ENCODE measurements at regions not wholly inside any gene's neighbourhood (a gene's known extent, or its start where the extent isn't known, plus 50 kb on each side); places are given as distances from the start of the nearest gene placed in this dataset.
"Not testable (repeated sequence)": the region's sequence is repeated elsewhere in the genome, so short reads cannot be mapped to it uniquely, and the experiment has no call there.

DNA sequence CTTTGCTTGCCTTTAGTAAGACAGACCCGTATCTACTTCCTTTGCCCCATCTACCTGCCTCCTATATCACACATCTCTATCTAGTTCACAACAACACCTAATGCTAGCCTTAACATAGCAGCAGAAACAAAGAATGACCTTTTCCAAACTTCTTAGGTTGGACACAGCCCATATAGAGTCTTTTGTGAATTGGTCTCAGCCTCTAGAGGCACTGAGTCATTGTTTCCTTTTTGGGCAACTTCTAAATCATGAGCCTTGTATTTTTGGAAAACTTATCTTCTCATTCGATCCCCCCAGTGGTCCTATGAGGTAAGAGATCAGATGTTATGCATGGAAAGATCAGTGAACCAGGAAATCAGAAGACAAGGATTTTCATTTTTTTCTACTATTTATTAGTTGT lies 679.4 kb upstream of the USP24 start:
- no peak for DNase-seq

DNA sequence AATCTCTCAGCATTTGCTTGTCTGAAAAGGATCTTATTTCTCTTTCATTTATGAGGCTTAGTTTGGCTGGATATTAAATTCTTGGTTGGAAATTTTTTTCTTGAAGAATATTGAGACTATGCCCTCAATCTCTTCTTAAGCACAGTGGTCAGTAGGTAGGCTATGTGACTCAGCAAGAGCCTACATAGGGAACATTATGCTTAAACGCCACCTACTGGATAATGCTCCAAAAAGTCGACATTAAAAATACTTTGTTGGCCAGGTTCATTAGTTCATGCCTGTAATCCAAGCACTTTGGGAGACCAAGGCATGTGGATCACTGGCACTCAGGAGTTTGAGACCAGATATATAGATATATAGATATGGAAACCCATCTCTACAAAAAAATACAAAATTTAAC lies 678.0 kb upstream of the USP24 start:
- DNase-seq, result no peak

DNA sequence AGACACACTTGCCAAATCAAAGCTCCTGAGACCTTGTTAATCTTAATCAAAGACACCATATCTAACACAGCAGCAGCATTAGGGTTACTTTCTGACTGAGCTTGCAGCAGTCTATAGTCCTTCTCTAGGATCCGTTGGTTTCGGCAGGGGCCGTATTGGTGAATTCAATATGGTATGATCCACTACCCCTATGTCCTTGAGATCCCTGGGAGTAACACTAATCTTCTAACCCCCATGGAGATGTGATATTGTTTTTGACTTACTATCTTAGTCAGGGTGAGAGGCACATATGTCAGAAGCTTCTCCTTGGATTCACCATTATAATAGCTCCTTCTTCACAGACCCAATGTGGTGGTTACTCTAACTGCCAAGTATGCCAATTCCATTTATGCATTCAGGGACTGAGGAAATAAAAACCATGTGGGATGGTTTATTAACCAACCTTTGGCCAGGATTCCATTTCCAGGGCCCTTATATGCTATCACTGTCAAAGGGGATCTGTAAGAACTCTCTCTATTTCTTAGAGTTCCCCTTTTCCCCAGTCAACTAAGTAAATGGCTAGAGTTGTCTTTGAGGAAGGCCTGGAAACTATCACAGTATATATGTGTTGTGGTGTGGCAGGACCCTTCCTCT lies 673.6 kb upstream of the USP24 start:
- DNase-seq, result no peak

DNA sequence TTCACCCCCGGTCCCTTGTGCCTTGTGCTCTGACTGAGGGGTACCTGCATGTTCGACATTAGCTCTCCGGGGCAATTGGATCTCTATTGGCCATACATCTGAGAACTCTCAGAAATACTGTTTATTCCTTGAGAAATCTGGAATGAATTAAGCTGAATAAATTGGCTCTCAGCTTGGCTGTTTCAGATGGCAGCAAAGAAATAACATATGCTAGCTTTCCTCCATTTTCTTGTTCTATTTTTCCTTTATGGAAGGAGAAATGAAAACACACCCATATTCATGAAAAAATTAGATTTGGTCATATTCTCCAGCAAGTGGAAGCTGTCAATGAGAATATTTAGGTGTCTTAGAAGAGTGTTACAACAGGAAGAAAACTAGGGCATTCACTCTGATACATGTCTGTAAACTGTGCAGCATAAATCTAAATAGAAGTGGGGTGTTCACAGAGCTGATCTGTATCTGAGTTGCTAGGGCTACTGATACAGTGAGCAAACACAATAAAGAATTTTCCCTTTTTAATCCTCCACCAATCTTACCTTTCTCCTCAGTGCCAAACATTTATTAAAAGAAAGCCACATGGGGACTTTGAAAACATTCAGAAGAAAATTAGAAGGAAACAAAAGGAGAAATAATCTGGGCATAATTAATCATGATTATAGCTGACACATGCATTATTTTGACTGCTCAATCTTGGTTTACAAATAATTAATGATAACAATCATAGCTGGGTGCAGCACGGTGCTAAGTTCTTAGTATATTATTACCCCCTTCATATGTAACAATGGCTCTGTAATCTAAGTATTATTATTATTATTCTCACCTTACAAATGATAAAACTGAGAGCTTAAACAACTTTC lies 671.9 kb upstream of the USP24 start:
- no peak for DNase-seq

DNA sequence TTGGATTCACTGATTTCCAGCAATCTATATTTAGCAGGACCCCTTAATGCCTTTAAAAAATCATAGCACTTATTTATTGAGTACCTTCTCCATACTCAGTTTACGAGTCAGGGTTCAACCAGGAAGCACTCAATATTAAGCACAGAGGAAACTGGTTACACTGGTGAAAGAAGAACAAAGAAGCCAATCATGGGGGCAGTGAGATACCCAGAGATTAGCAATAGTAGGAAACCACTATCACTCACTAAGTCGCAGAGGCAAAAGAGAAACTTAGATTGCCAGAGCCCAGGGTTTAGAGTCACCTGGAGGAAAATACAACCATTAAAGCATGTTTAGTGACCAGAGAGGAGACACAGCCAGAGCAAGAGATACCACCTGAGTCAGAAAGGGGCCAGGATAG lies 670.5 kb upstream of the USP24 start:
- no peak for DNase-seq

DNA sequence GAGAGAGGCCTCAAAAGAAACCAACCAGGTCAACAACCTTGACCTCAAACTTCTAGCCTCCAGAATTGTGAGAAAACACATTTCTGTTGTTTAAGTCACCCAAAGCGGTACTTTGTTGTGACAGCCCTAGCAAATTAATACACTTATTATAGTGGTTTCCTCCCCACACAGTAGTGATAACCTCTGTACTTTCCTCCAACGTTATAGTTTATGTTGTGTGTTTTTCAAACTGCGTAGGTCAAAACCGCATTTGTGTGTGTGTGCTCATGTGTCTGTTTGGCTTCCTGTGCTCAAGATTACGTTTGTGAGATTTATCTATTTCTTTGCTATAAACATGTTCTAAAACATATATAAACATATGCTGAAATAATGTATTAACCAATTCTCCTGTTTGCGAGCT lies 667.8 kb upstream of the USP24 start:
- DNase-seq, result no peak

DNA sequence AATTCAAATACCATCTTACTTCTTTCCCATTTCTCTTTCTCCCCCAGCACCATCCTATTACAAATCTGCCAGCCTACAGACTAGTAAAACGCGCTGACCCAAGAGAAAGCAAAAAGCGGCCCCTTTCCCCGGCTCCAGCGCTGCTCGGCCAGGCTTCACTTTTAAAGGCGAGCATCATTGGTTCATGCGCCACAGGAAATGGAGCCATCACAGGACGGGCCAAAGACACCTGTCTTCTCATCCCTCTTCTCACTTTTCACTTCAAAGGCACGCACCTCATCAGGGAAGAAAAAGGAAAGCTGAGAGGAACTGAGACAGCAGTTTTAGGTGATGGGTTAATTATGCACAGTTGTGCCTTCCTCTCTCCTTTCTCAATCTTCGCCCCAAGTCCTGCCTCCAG lies 664.2 kb upstream of the USP24 start:
- DNase-seq, result no peak

DNA sequence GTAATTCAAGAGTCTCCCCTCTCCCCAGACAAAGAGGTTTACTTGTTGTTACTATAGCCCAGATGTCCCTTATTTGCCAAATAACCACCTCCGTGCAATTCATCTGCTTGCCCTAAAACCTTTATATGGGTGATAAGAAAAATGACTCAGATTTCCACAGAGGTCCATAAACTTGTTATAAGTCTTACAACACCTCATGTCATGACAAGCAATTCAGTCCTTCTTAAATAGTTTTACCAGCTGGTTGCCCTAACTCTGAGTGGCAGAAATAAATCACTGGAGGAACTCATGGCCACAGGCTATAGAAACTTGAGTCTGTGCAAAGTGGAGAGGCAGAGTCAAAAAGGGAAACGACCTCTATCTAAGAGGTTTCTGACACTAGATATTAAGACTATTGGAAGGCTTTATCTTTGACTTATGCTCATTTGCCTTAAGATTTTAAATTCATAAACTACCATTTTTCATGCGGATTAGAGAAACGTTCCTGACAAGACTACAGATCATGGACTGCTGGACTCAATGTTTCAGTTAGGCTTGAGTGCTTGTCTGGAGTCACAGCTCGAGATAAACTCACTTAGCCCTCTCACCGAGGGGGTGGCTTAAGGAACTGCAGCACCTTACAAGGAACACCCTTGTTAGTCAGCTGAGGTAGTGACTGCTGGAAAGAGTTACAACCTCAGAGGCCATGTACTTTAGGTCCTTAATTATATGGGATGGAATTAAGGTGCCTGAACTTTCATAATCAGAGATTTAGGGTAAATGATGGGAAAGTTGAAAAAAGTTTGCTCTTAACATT lies 662.5 kb upstream of the USP24 start:
- DNase-seq, result no peak

DNA sequence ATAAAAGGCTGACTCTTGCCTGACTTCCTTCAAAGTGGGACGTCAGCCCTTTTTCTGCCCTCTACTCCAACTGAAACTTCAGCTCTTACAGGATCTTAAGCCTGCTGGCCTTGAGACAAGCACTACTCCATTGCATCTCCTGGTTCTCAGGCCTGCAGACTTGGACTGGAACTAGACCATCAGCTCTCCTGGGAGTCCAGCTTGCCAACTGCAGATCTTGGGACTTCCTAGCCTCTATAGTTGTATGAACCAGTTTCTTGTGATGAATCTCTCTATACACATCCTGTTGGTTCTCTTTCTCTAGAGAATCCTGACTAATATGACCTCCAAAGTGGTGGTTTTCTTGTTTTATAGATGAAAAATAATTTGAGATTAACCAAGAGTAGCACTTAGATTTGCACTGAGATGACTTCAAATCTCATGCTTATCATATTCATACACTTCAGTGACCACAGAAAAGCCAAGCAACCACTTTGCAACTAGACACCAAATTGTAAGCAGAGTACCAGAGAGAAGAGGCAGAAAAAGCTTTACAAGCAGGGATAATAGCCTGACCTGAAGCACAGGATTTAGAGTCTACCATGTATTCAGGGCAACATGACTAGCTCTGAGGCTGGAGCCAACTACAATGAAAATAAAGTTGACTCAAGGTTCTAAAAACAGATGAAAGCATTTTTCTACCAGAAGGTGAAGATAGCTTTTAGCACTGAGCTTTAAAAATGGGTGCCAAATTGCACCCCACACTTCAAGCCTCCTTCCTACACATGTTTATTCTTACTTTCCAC lies 661.3 kb upstream of the USP24 start:
- DNase-seq, result no peak

DNA sequence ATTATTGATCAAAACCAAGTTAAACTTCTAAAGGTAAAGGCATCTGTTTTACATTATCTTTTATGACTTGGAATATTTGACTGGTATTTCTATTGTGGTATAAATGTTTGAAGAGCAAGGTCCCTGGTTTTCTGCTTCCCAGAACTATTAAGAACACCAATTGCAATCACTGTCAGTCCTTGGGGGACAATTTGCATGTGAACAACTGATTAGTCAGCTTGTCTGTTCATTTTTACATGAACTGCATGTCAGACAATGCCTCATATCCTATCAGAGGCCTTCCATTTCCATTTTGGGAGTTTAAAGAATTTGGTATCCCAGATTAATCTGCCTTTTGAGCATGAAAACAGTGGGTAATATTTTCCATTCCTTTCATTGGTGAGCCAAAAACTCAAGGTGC lies 654.9 kb upstream of the USP24 start:
- DNase-seq, result no peak

DNA sequence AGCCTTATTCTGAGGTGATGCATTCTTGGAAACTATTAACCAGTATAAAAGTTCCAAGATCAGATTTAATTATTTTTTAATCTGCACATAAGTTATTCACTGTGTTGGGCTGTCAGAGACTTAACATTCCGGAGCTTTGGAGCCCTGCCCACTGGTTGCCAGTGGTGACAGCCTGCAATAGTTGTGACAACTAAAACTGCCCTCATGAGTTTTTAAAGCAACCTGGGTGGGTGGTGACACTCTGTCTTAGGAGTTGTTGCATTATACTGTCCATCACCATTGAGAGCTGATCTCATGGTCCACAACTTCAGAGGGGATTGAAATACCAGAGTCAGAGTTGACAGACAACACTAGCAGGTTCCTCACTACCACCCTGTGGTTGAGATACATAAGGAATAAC lies 653.9 kb upstream of the USP24 start:
- DNase-seq, result no peak

DNA sequence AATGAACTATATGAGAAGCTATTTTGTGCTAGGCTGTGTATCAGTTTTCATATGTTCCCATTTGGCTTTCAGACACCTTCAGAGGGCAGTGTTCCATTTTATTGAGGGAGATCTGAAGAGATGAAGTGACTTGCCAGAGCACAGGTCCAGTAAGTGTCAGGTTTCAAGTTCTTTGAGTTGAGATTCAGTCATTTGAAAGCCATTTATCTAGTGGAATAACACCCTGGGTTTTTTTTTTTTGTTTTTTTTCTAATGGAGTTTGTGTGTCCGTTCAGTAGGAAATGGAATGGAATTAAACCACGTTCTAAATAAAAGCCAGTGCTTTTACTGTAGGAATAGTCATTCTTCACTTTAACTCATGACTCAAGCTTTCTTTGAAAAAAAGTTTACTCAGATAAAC lies 652.9 kb upstream of the USP24 start:
- peak in 1 of 2 experiments; percentile 53 for DNase-seq

DNA sequence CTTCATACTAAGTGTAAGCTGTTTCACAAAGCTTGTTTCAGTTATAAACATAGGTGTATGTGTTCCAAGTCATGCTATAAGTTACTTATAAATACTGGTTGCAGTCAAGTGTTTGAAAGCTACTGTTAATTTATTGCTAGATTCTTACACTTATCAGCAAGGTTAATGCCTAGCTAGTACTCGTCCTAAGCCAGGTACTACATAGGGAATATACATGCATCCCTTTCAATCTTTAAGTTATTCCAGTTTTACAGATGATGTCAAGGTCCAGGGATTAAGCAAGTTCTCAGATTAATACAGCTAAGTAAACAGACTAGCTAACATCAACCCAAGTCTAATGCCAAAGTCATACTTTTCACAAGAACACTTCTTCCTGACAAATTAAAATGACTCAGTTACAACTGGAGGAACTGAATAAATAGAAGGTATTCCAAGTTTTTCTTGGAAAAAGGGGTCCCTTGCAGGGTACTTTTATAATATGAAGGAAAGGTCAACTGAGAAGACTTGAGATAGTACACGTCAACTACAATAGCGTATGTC lies 652.2 kb upstream of the USP24 start:
- DNase-seq, result no peak

DNA sequence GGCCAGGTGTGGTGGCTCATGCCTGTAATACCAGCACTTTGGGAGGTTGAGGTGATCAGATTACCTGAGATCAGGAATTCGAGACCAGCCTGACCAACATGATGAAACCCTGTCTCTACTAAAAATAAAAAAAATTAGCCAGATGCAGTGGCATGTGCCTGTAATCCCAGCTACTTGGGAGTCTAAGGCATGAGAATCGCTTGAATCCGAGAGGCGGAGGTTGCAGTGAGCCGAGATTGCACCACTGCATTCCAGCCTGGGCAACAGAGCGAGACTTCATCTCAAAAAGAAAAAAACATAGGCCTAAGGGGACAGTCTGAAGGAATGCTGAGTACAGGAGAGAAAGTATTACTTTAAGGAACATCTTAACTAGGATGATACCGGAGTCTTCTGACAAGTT lies 650.6 kb upstream of the USP24 start:
- DNase-seq, result not testable (repeated sequence)

DNA sequence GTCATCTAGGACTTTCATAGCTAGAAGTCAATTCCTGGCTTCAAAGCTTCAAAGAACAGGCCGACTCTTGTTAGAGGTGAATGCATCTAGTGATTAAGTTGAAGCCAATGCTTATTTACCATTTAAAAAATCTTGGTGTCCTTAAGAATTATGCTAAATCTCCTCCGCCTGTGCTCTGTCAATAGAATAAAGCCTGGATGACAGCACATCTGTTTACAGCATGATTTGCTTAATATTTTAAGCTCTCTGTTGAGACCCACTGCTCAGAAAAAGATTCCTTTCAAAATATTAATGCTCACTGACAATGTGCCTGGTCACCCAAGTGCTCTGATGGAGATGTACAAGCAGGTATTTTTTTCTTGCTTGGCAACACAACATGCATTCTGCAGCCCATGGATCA lies 649.1 kb upstream of the USP24 start:
- DNase-seq, result no peak

DNA sequence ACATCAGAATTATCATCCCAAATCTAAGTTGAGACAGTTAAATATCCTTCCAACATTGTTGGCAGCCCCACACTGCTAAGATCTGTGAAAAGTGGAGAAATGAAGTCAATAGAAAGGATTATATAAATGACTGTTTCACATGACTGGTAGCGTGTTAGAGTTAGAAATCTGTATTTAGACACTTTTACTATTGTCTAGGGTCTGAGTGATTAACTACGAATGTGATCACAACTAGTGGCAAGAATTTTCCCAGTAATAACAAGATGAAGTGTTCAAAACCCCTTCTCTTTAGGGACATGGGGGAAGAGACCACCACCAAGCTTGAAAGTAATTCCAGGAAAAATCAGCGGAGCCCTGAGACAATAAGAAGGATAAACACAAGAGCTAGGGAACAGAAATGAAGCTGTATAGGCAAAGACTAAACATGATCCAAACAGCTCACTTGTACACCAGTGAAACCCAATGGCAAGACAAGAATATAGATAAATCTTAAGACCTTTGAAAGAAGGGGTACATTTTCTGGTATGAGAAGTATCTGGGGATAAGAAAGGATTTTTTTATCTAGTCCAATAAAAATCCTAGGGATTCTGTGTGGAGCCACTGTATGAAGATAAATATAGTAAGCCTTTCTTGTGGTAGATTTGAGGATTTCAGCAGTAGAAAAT lies 646.6 kb upstream of the USP24 start:
- no peak for DNase-seq

DNA sequence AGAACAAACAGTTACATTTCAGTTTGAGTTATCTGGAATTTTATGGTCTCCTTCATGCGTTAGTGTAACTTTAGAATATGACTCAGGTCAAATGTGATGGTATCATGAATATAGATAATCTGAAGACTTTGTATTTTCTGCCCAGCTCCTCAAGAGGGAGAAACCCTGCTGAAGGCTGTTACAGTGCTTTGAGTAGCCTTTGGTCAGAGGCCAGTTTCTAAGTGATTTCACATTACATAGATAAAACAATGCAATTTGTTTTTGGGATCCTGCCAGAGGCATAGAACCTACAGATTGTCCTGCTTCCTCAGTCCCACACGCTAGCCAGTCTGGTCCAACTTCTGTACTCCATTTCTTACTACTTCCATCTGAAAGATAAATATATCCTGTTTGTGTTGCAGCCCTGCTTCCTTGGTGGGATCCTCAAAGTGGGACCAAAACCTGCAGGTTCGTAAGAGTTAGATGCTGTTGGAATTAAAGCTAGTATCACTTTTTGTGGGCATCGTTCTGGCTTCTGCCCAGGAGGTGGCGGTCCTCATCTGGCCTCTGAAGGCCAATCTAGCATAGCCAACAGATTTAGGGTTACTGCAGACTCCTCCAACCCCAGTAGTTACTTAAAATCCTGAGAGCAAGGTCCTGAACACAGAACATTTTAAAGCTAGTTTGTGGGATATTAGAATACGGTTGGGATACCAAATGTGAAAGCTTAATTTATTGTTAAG lies 645.8 kb upstream of the USP24 start:
- DNase-seq, result no peak

DNA sequence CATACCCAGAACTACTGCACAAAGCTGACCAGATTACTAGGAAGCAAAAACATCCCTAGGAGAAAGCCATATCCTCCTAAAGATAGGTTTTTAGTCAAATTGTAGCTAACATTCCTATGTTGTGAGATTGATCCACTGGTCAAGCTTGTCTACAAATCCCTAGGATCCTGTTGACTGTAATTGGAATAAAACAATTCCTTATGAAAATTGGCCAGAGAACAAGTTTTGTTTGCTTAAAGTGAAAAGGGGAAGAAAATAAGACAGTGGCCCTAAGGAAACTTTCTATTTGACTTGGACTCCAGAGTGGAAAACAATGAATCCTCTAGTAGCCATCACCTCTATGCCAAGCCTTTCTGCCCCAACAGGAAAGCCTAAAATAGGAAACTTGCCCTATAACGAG lies 645.2 kb upstream of the USP24 start:
- no peak for DNase-seq

DNA sequence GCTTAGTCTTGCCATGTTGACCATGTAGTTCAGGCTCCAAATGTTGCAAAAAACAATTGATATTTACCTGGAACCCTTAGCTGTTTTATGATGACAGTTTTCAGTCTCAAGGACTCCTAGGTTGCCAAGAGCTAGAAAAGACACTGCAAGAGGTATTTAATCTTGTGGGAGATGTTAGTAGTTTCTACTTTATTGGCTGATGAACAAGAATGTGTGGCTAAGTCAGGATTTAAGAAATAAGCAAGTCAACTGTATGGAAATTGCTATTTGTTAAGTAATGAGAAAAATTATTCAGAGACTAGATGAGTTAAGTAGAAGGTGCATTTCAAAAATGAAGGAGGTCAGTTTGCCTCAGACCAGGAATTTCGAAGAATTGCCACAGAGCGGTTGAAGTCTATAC lies 639.7 kb upstream of the USP24 start:
- no peak for DNase-seq

DNA sequence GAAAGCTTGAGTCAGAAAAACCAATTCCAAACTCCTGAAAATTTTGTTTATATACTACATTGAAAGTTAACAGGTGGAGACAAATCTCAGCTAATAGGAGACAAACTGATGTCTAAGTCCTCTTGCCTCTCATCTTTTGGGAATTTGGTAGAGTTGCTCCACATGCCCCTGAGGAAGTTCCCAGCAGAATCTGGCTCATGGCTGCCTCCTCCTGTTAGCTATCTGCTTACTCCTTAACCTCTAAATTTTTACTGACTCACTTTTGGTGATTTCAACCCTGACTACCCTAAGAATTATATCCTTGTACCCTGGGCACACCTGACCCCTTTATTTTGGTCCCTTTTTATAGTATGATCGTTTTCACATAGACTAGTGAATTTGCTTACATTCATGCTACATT lies 633.7 kb upstream of the USP24 start:
- DNase-seq, result no peak

DNA sequence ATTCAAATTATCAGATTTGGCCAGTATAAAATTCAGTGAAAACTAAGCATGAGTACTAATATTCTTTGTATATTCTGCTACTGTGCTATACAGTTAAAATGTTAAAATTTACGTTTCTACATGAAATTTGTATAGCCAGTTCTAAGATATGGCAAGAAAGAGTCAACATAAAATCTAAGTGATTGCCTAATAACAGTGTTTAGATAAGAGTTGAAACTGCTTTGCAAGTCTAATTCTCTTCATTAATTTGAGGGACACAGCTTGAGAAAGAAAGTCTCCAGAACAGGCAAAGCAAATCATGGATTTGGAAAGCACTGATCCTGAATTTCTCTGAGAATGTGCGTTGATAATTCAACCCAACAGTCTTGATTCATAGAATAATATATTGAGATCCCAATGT lies 630.9 kb upstream of the USP24 start:
- no peak for DNase-seq

DNA sequence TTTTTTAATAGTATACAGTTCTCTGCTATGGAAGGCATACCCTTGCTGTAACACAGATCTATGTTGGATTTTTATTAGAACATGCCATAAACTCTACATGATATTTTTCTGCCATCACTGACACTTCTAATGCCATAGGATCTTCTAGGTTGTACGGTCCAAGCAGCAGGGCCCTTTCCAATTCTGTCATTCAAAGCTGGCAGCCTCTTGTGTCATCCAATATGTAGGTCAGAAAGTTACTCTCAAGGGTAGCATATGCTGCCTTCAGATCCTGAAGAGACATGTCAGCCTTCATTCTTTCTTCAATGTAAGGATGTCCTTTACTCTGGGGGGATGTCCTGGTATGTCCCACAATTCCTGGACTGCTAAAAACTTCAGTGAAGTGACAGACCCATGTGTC lies 629.2 kb upstream of the USP24 start:
- DNase-seq, result no peak
